ENCODE measurements at regions not wholly inside any gene's neighbourhood (a gene's known extent, or its start where the extent isn't known, plus 50 kb on each side); places are given as distances from the start of the nearest gene placed in this dataset.

DNA sequence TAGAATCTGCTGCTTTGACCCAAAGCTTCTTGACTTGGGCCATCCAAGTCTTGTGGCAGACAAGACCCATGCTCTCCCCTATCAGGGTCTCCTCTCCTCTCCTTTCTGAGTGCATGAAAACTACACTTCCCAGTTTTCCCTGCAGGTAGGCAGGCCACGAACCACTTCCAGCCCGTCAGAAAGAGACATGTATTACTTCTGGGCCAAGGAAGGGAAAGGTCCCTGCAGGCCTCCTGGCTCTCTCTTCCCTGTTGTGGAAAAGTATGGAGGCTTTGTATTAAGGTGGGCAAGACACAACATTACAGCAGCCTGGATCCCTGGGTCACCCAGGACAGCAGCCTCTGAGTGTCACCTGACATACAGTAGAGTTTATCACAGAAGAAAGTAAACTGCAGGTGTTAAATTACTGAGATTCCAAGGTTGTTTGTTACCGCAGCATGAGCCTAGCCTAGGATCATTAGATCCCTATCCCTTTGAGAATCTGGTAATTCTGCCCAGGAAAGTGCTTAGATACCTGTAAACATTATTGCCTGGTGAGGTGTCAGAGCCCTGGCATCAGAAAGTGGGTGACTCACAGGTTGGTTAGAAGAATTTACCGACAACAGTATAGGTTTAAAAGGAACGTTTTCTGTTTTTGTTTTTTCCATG is 717.3 kb downstream of the MATN1 start:
- TF ChIP-seq ZNF274 (IDR thresholded peaks at IDR 0.05; ENCODE audit: low read depth, low read length) (no peak), SUZ12 (IDR thresholded peaks at IDR 0.05; ENCODE audit: extremely low read depth, insufficient read depth, insufficient read length) (no peak)

Data from NT2/D1 (cell line).